Testis (tissue), 2 donors: ENCODE measurements at regions not wholly inside any gene's neighbourhood (a gene's known extent, or its start where the extent isn't known, plus 50 kb on each side); places are given as distances from the start of the nearest gene placed in this dataset.

ENCODE experiments used
- CTCF ChIP-seq, 3 experiments: fragments of 450-650 bp in 2 of 3; fragments of 200-600 bp in 1 of 3; sonication (generic) in 1 of 3; IDR thresholded peaks; one replicate each; pipeline ENCODE4 v1.5.1; 2016 to 2019; ENCODE audit warnings: antibody characterized with exemption in 3 of 3, mild to moderate bottlenecking in 2 of 3, moderate library complexity in 1 of 3
- POLR2A ChIP-seq: fragments of 450-650 bp; IDR thresholded peaks from one replicate; pipeline ENCODE4 v1.6.1; 2017; ENCODE audit warnings: antibody characterized with exemption, mild to moderate bottlenecking, moderate library complexity

GRCh38 chr5:72630721-72631120 lies 123.5 kb upstream of the ZNF366 start:
- TF ChIP-seq CTCF (IDR thresholded peaks at IDR 0.05) (no peak), POLR2A (no peak)
